PC-3 (cell line): ENCODE measurements at regions not wholly inside any gene's neighbourhood (a gene's known extent, or its start where the extent isn't known, plus 50 kb on each side); places are given as distances from the start of the nearest gene placed in this dataset.

Experiments used
- ATAC-seq: fragments of 200-7000 bp; cut with Tn5 transposase; 2 replicates; pipeline ENCODE4 v1.9.1; 2020; ENCODE audit warnings: mild to moderate bottlenecking, moderate library complexity
- BruUV-seq: library from RNA; stranded (reverse); fragments of 400-500 nt; replicated peaks from 2 replicates; lab custom pipeline; 2021; lab: Mats Ljungman, UMichigan
- CTCF ChIA-PET: fragments of 300-600 bp; sonication (Branson Sonifier 250); formaldehyde crosslinking; loops from one replicate; lab custom pipeline; 2022; ENCODE audit warnings: antibody characterized with exemption; lab: Charles Lee
- POLR2A ChIA-PET: fragments of 300-600 bp; sonication (Branson Sonifier 250); formaldehyde crosslinking; loops from one replicate; lab custom pipeline; 2022; ENCODE audit warnings: antibody characterized with exemption; ENCODE audit not compliant: unreplicated experiment; lab: Charles Lee
- DNase-seq: peaks from one replicate; pipeline ENCODE4 v3.0.0-alpha.2; 2015
- H2AFZ ChIP-seq: fragments of 300-600 bp; sonication (generic); 2 replicates; pipeline ENCODE4 v1.6.0; 2016; ENCODE audit warnings: antibody characterized with exemption, low read length
- H3F3A ChIP-seq: fragments of 300-600 bp; sonication (generic); one replicate; pipeline ENCODE4 v1.6.0; 2017; ENCODE audit warnings: antibody characterized with exemption, low read length, control low read depth, mild to moderate bottlenecking; ENCODE audit not compliant: unreplicated experiment
- H3K27ac ChIP-seq: fragments of 300-600 bp; sonication (generic); 2 replicates; pipeline ENCODE4 v1.5.1; 2016; ENCODE audit warnings: mild to moderate bottlenecking, low read length
- H3K27me3 ChIP-seq: fragments of 300-600 bp; sonication (generic); 2 replicates; pipeline ENCODE4 v1.6.1; 2016; ENCODE audit warnings: low read length, mixed read lengths
- H3K36me3 ChIP-seq: fragments of 300-600 bp; sonication (generic); 2 replicates; pipeline ENCODE4 v1.6.1; 2016; ENCODE audit warnings: low read depth, mixed run types, low read length, mixed read lengths
- H3K4me1 ChIP-seq: fragments of 300-600 bp; sonication (generic); 2 replicates; pipeline ENCODE4 v1.5.1; 2016; ENCODE audit warnings: low read length; ENCODE audit not compliant: insufficient read depth
- H3K4me2 ChIP-seq: fragments of 300-600 bp; sonication (generic); 2 replicates; pipeline ENCODE4 v1.6.0; 2016; ENCODE audit warnings: low read length
- H3K4me3 ChIP-seq: fragments of 300-600 bp; sonication (generic); 2 replicates; pipeline ENCODE4 v1.5.1; 2016; ENCODE audit warnings: mild to moderate bottlenecking, low read length, mixed read lengths
- H3K79me2 ChIP-seq: fragments of 300-600 bp; sonication (generic); 2 replicates; pipeline ENCODE4 v1.6.1; 2017; ENCODE audit warnings: low read length, mixed read lengths
- H3K9ac ChIP-seq: fragments of 300-600 bp; sonication (generic); 2 replicates; pipeline ENCODE4 v1.6.0; 2016; ENCODE audit warnings: mild to moderate bottlenecking, low read length
- H3K9me2 ChIP-seq: fragments of 300-600 bp; sonication (generic); replicated peaks from 2 replicates; pipeline ENCODE4 v1.6.1; 2016; ENCODE audit warnings: mixed run types, low read length, mixed read lengths
- H3K9me3 ChIP-seq: fragments of 300-600 bp; sonication (generic); 2 replicates; pipeline ENCODE4 v1.6.1; 2016; ENCODE audit warnings: low read length, mixed read lengths
- H4K20me1 ChIP-seq: fragments of 300-600 bp; sonication (generic); 2 replicates; pipeline ENCODE4 v1.6.1; 2016; ENCODE audit warnings: low read length, mixed read lengths
- EZH2 ChIP-seq: fragments of 300-600 bp; sonication (generic); IDR thresholded peaks from one replicate; pipeline ENCODE4 v1.6.1; 2017; ENCODE audit warnings: antibody characterized with exemption, mild to moderate bottlenecking, low read length; ENCODE audit not compliant: unreplicated experiment
- EZH2phosphoT487 ChIP-seq: fragments of 300-600 bp; sonication (generic); IDR thresholded peaks from 2 replicates; pipeline ENCODE4 v1.6.1; 2018; ENCODE audit warnings: mild to moderate bottlenecking, antibody characterized with exemption, low read length, borderline replicate concordance
- intact Hi-C: fragments of 100-400 bp; cut with micrococcal nuclease; formaldehyde crosslinking; loops from 2 replicates; pipeline ENCODE4 v1.9.0; 2023
- TF ChIP-seq, protein P1 (sequence below): fragments of 300-600 bp; sonication (generic); conservative IDR thresholded peaks from 2 replicates; pipeline ENCODE4 v1.5.1; 2017; ENCODE audit warnings: antibody characterized with exemption, low read depth, mild to moderate bottlenecking, low read length

GRCh38 chr4:74638689-74639088 is 155.6 kb downstream of the BTC start:
- Histone ChIP-seq H4K20me1 (no peaks in the 10 kb centered on the region), H3K9ac (no peak overlapping the region), H3K4me1 (peaks cover 17% of the 10 kb centered on the region), H3K9me3 (no peaks in the 10 kb centered on the region), H3K79me2 (no peaks in the 10 kb centered on the region), H3F3A (no peaks in the 10 kb centered on the region), H3K27me3 (no peaks in the 10 kb centered on the region), H3K4me3 (no peak overlapping the region), H3K9me2 (0 out of 2 replicates have a peak, but pooled peaks cover 3% of the 10 kb centered on the region), H3K4me2 (no peak overlapping the region), H2AFZ (no peak overlapping the region), H3K36me3 (no peaks in the 10 kb centered on the region), H3K27ac (no peak overlapping the region)
- intact Hi-C loops: no loop called here
- BruUV-seq: no TSS peak
- POLR2A ChIA-PET: no interaction called here
- TF ChIP-seq, protein P1, sequence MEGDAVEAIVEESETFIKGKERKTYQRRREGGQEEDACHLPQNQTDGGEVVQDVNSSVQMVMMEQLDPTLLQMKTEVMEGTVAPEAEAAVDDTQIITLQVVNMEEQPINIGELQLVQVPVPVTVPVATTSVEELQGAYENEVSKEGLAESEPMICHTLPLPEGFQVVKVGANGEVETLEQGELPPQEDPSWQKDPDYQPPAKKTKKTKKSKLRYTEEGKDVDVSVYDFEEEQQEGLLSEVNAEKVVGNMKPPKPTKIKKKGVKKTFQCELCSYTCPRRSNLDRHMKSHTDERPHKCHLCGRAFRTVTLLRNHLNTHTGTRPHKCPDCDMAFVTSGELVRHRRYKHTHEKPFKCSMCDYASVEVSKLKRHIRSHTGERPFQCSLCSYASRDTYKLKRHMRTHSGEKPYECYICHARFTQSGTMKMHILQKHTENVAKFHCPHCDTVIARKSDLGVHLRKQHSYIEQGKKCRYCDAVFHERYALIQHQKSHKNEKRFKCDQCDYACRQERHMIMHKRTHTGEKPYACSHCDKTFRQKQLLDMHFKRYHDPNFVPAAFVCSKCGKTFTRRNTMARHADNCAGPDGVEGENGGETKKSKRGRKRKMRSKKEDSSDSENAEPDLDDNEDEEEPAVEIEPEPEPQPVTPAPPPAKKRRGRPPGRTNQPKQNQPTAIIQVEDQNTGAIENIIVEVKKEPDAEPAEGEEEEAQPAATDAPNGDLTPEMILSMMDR: no peak
- TF ChIP-seq EZH2 (no peak), EZH2phosphoT487 (no peak)
- no peak for ATAC-seq
- DNase-seq: no peak
- CTCF ChIA-PET: no interaction called here

DNA sequence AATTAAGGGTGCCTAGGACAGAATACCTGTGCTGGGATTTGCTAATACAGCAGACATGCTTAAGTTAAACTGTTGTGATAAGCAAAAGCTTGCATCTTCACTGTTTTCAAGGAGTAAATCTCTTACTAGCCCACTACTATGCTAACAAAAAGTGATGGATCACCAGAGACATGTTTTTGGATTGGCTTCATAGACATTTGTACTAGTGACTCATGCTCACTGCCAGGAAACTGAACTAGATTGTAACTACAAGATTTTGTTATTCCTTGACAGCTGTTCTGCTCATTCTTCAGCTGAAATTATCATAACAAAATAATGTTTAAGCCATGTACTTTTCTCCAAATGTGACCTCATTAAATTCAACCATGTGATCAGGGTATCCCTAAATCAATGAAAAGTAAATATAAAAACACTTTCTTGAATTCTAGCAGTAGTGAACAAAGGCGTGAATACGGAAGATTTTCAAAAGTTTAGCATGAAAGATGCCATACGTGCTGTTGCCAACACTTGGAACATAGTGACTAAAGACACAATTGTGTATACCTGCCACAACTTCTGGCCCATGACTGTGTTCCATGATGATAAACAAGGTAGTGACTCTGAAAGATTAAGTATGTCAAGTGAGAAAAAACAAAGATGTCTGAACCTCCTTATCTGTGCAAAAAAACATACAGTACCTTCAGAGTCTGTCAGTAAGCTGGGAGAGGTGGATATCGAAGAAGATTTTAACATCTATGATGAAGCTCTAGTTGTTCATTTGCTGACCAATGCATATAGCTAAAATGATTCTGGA is 154.0 kb downstream of the BTC start:
- TF ChIP-seq, protein P1: no peak
- TF ChIP-seq EZH2 (no peak), EZH2phosphoT487 (no peak)
- ChIA-PET POLR2A (no interaction called here), CTCF (no interaction called here)
- no peaks in the 10 kb centered on the region for H3F3A ChIP-seq
- H3K4me1 ChIP-seq: peaks cover 11% of the 10 kb centered on the region
- no peak overlapping the region for H2AFZ ChIP-seq
- no peaks in the 10 kb centered on the region for H3K9me3 ChIP-seq
- H3K79me2 ChIP-seq: no peaks in the 10 kb centered on the region
- peaks cover 3% of the 10 kb centered on the region; the same call in 1 of the 2 replicates for H3K36me3 ChIP-seq
- no peaks in the 10 kb centered on the region for H4K20me1 ChIP-seq
- ATAC-seq (peak; percentile 59; the same call in 1 of the 2 replicates), DNase-seq (peak; percentile 46)
- H3K27me3 ChIP-seq: no peaks in the 10 kb centered on the region
- no peak overlapping the region for H3K9ac ChIP-seq
- BruUV-seq: no TSS peak
- no peak overlapping the region for H3K4me2 ChIP-seq
- intact Hi-C loops: no loop called here
- H3K4me3 ChIP-seq: no peak overlapping the region
- H3K9me2 ChIP-seq: no peaks in the 10 kb centered on the region
- no peak overlapping the region for H3K27ac ChIP-seq

- Histone ChIP-seq H3K27ac (no peak overlapping the region), H3K79me2 (no peaks in the 10 kb centered on the region), H3K4me1 (peaks cover 4% of the 10 kb centered on the region; the same call in 1 of the 2 replicates), H2AFZ (no peak overlapping the region), H3K27me3 (no peaks in the 10 kb centered on the region), H3K9me2 (no peaks in the 10 kb centered on the region), H3F3A (no peaks in the 10 kb centered on the region), H3K36me3 (peaks cover 3% of the 10 kb centered on the region; the same call in 1 of the 2 replicates), H3K9me3 (no peaks in the 10 kb centered on the region), H3K4me3 (no peak overlapping the region), H3K9ac (no peak overlapping the region), H3K4me2 (no peak overlapping the region), H4K20me1 (no peaks in the 10 kb centered on the region)
- no TSS peak for BruUV-seq
- no peak for ATAC-seq
- DNase-seq: no peak
- POLR2A ChIA-PET: interaction anchor here (0.7 kb wide), 1 partner anchor 318 kb away, joined by 3 read pairs; no protein-coding TSS in a partner anchor
- CTCF ChIA-PET: no interaction called here
- intact Hi-C loops: no loop called here
- TF ChIP-seq EZH2: no peak
- TF ChIP-seq, protein P1: no peak
- TF ChIP-seq EZH2phosphoT487: no peak
Measured at GRCh38 chr4:74642006-74642405, 152.3 kb downstream of the BTC start.
